Brain microvascular endothelial cell (primary cell): ENCODE measurements at regions not wholly inside any gene's neighbourhood (a gene's known extent, or its start where the extent isn't known, plus 50 kb on each side); places are given as distances from the start of the nearest gene placed in this dataset.

Experiments used
- DNase-seq: peaks from one replicate; pipeline ENCODE4 v3.0.0-alpha.2; 2020
- H3K27ac ChIP-seq: fragments of 250-450 bp; sonication (Bioruptor Pico); 2 replicates; pipeline ENCODE4 v1.5.1; 2020; ENCODE audit warnings: mild to moderate bottlenecking, moderate library complexity
- H3K27me3 ChIP-seq: fragments of 250-450 bp; sonication (Bioruptor Pico); replicated peaks from 2 replicates; pipeline ENCODE4 v1.5.1; 2020; ENCODE audit warnings: mild to moderate bottlenecking
- H3K36me3 ChIP-seq: fragments of 250-450 bp; sonication (Bioruptor Pico); replicated peaks from 2 replicates; pipeline ENCODE4 v1.5.1; 2020; ENCODE audit warnings: mild to moderate bottlenecking
- H3K4me3 ChIP-seq: 2 replicates; pipeline ENCODE4 v1.5.1; 2011; ENCODE audit warnings: low read depth, mild to moderate bottlenecking, control low read depth, low read length, moderate library complexity
- CTCF ChIP-seq: IDR thresholded peaks from 2 replicates; pipeline ENCODE4 v1.5.1; 2011; ENCODE audit warnings: low read depth, mild to moderate bottlenecking, moderate library complexity, low read length, control low read depth, inconsistent platforms; ENCODE audit errors: missing control alignments
- in situ Hi-C: cut with HindIII; loops from 2 replicates; pipeline ENCODE4 v1.10.0; 2017; ENCODE audit warnings: low sequenced_read_pairs, low pct_ligation_motif_present

- no peak overlapping the region for H3K4me3 ChIP-seq
- no peaks in the 10 kb centered on the region for H3K27me3 ChIP-seq
- DNase-seq = no peak
- TF ChIP-seq CTCF = no peak
- H3K36me3 ChIP-seq = no peaks in the 10 kb centered on the region
- in situ Hi-C loops = no loop called here
- no peak overlapping the region for H3K27ac ChIP-seq
Observed at GRCh38 chr2:82811946-82812345, 1647.1 kb downstream of the SUCLG1 start.

- no peak for TF ChIP-seq CTCF
- no peak for DNase-seq
- H3K36me3 ChIP-seq = no peaks in the 10 kb centered on the region
- H3K27ac ChIP-seq = no peak overlapping the region
- H3K4me3 ChIP-seq = no peak overlapping the region
- in situ Hi-C loops = no loop called here
- H3K27me3 ChIP-seq = no peaks in the 10 kb centered on the region
Observed at GRCh38 chr2:82803307-82803706, 1655.8 kb downstream of the SUCLG1 start.

- Histone ChIP-seq H3K4me3 (no peak overlapping the region), H3K36me3 (no peaks in the 10 kb centered on the region), H3K27ac (no peak overlapping the region), H3K27me3 (no peaks in the 10 kb centered on the region)
- DNase-seq = no peak
- in situ Hi-C loops = no loop called here
- no peak for TF ChIP-seq CTCF
Observed at GRCh38 chr2:82797469-82797868, 1661.6 kb downstream of the SUCLG1 start.

GRCh38 chr2:82796132-82796531, 1662.9 kb downstream of the SUCLG1 start:
- no peak for DNase-seq
- no peak for TF ChIP-seq CTCF
- H3K27ac ChIP-seq = peak overlapping the region; percentile 75
- no peak overlapping the region for H3K4me3 ChIP-seq
- H3K36me3 ChIP-seq = no peaks in the 10 kb centered on the region
- H3K27me3 ChIP-seq = no peaks in the 10 kb centered on the region
- in situ Hi-C loops = no loop called here

GRCh38 chr2:82795446-82795845, 1663.6 kb downstream of the SUCLG1 start:
- H3K36me3 ChIP-seq = no peaks in the 10 kb centered on the region
- DNase-seq = peak; percentile 87
- H3K4me3 ChIP-seq = no peak overlapping the region
- in situ Hi-C loops = no loop called here
- no peak for TF ChIP-seq CTCF
- H3K27ac ChIP-seq = peak overlapping the region; percentile 75
- H3K27me3 ChIP-seq = no peaks in the 10 kb centered on the region

GRCh38 chr2:82793711-82794435, 1665.2 kb downstream of the SUCLG1 start:
- Histone ChIP-seq H3K27ac (no peak overlapping the region), H3K36me3 (no peaks in the 10 kb centered on the region), H3K27me3 (no peaks in the 10 kb centered on the region), H3K4me3 (no peak overlapping the region)
- in situ Hi-C loops = no loop called here
- DNase-seq = no peak
- TF ChIP-seq CTCF = no peak
